WTC11 (cell line): ENCODE measurements at regions not wholly inside any gene's neighbourhood (a gene's known extent, or its start where the extent isn't known, plus 50 kb on each side); places are given as distances from the start of the nearest gene placed in this dataset.

Source experiments
- ATAC-seq: fragments of 200-7000 bp; cut with Tn5 transposase; 2 replicates; pipeline ENCODE4 v1.10.0; 2021; ENCODE audit warnings: mild to moderate bottlenecking, moderate library complexity
- CTCF ChIA-PET: fragments of 300-600 bp; sonication (Branson Sonifier 250); formaldehyde crosslinking; loops from one replicate; lab custom pipeline; 2021; ENCODE audit warnings: antibody characterized with exemption; lab: Charles Lee
- POLR2A ChIA-PET: fragments of 350-600 bp; sonication (Branson Sonifier 250); formaldehyde crosslinking; loops from one replicate; lab custom pipeline; 2021; ENCODE audit warnings: antibody characterized with exemption; lab: Charles Lee
- DNase-seq: peaks from one replicate; pipeline ENCODE4 v3.0.0; 2021; ENCODE audit warnings: low spot score
- H3K27ac Mint-ChIP-seq: 2 replicates; pipeline ENCODE4 v1.8.0; 2021; ENCODE audit warnings: mixed read lengths
- H3K27me3 Mint-ChIP-seq: 2 replicates; pipeline ENCODE4 v1.8.0; 2021; ENCODE audit warnings: low read depth, mild to moderate bottlenecking, moderate library complexity, mixed read lengths
- H3K36me3 Mint-ChIP-seq: 2 replicates; pipeline ENCODE4 v1.8.0; 2021; ENCODE audit warnings: mixed read lengths
- H3K4me1 Mint-ChIP-seq: 2 replicates; pipeline ENCODE4 v1.8.0; 2022; ENCODE audit warnings: mixed read lengths
- H3K4me3 Mint-ChIP-seq: 2 replicates; pipeline ENCODE4 v1.8.0; 2021; ENCODE audit warnings: mild to moderate bottlenecking, moderate library complexity, mixed read lengths
- H3K9me3 Mint-ChIP-seq: 2 replicates; pipeline ENCODE4 v1.8.0; 2021; ENCODE audit warnings: mixed read lengths
- AFF4 ChIP-seq: sonication (generic); formaldehyde crosslinking; IDR thresholded peaks from 2 replicates; pipeline ENCODE4 v1.8.1; 2023; ENCODE audit warnings: mild to moderate bottlenecking, missing genetic modification reagents, borderline replicate concordance
- AR ChIP-seq: fragments of 250-450 bp; sonication (Bioruptor Pico); IDR thresholded peaks from 2 replicates; pipeline ENCODE4 v1.9.0; 2021; ENCODE audit warnings: mild to moderate bottlenecking
- ATF2 ChIP-seq: sonication (generic); formaldehyde crosslinking; IDR thresholded peaks from 2 replicates; pipeline ENCODE4 v1.8.1; 2022; ENCODE audit warnings: low read depth, missing genetic modification reagents, borderline replicate concordance
- CREB1 ChIP-seq: sonication (generic); formaldehyde crosslinking; IDR thresholded peaks from 2 replicates; pipeline ENCODE4 v1.8.0; 2023; ENCODE audit warnings: mild to moderate bottlenecking, missing genetic modification reagents
- CREM ChIP-seq: sonication (generic); formaldehyde crosslinking; IDR thresholded peaks from 2 replicates; pipeline ENCODE4 v1.8.1; 2022; ENCODE audit warnings: mild to moderate bottlenecking, missing genetic modification reagents, moderate library complexity
- CTCF ChIP-seq: fragments of 200-600 bp; IDR thresholded peaks from 2 replicates; pipeline ENCODE4 v1.8.0; 2022; ENCODE audit warnings: antibody characterized with exemption
- E2F4 ChIP-seq: sonication (generic); formaldehyde crosslinking; IDR thresholded peaks from 2 replicates; pipeline ENCODE4 v1.8.1; 2022; ENCODE audit warnings: low read depth, mild to moderate bottlenecking, moderate library complexity, missing genetic modification reagents, borderline replicate concordance
- E2F5 ChIP-seq: sonication (generic); formaldehyde crosslinking; IDR thresholded peaks from 2 replicates; pipeline ENCODE4 v1.8.1; 2022; ENCODE audit warnings: mild to moderate bottlenecking, moderate library complexity, missing genetic modification reagents
- FOXP4 ChIP-seq: sonication (generic); formaldehyde crosslinking; IDR thresholded peaks from 2 replicates; pipeline ENCODE4 v1.8.0; 2022; ENCODE audit warnings: mild to moderate bottlenecking, missing genetic modification reagents
- HMGA2 ChIP-seq: fragments of 250-450 bp; sonication (Bioruptor Pico); IDR thresholded peaks from 2 replicates; pipeline ENCODE4 v1.4.0; 2021; ENCODE audit warnings: mild to moderate bottlenecking, moderate library complexity
- IRF2 ChIP-seq: sonication (generic); formaldehyde crosslinking; IDR thresholded peaks from 2 replicates; pipeline ENCODE4 v1.8.0; 2022; ENCODE audit warnings: low read depth, missing genetic modification reagents, borderline replicate concordance
- JUN ChIP-seq: sonication (generic); formaldehyde crosslinking; IDR thresholded peaks from 2 replicates; pipeline ENCODE4 v1.8.0; 2023; ENCODE audit warnings: mild to moderate bottlenecking, missing genetic modification reagents
- MAX ChIP-seq: sonication (generic); formaldehyde crosslinking; IDR thresholded peaks from 2 replicates; pipeline ENCODE4 v1.8.0; 2022; ENCODE audit warnings: mild to moderate bottlenecking, missing genetic modification reagents
- ZBTB21 ChIP-seq: sonication (generic); formaldehyde crosslinking; IDR thresholded peaks from 2 replicates; pipeline ENCODE4 v1.8.1; 2023; ENCODE audit warnings: mild to moderate bottlenecking, missing genetic modification reagents, borderline replicate concordance
- ZNF138 ChIP-seq: sonication (generic); formaldehyde crosslinking; conservative IDR thresholded peaks from 2 replicates; pipeline ENCODE4 v1.8.1; 2022; ENCODE audit warnings: mild to moderate bottlenecking, moderate library complexity, missing genetic modification reagents
- ZNF219 ChIP-seq: sonication (generic); formaldehyde crosslinking; IDR thresholded peaks from 2 replicates; pipeline ENCODE4 v1.8.0; 2023; ENCODE audit warnings: missing genetic modification reagents, mild to moderate bottlenecking, borderline replicate concordance

GRCh38 chr10:28997734-28998133 is 291.1 kb upstream of the LYZL1 start:
- H3K27ac Mint-ChIP-seq, result no peak overlapping the region
- H3K27me3 Mint-ChIP-seq, result no peaks in the 10 kb centered on the region
- no peak for ATAC-seq
- POLR2A ChIA-PET, result no interaction called here
- TF ChIP-seq CREM (CRISPR knock-in tag) (no peak), JUN (CRISPR knock-in tag) (no peak), E2F5 (CRISPR knock-in tag) (no peak), E2F4 (CRISPR knock-in tag) (no peak), CREB1 (CRISPR knock-in tag) (no peak), AFF4 (CRISPR knock-in tag) (no peak), FOXP4 (CRISPR knock-in tag) (no peak)
- H3K4me1 Mint-ChIP-seq, result 0 out of 2 replicates have a peak, but pooled peaks cover 4% of the 10 kb centered on the region
- H3K4me3 Mint-ChIP-seq, result no peak overlapping the region
- CTCF ChIA-PET, result no interaction called here
- peaks cover 24% of the 10 kb centered on the region for H3K9me3 Mint-ChIP-seq
- no peak for DNase-seq
- H3K36me3 Mint-ChIP-seq, result no peaks in the 10 kb centered on the region; the same call in 1 of the 2 replicates

- Mint-ChIP-seq H3K4me1 (no peaks in the 10 kb centered on the region), H3K4me3 (no peak overlapping the region), H3K27me3 (no peaks in the 10 kb centered on the region), H3K36me3 (peaks cover 5% of the 10 kb centered on the region; the same call in 1 of the 2 replicates), H3K27ac (no peak overlapping the region), H3K9me3 (peaks cover 13% of the 10 kb centered on the region)
- ATAC-seq (no peak), DNase-seq (no peak)
- TF ChIP-seq ZNF138 (CRISPR knock-in tag), result no peak
- no peak for TF ChIP-seq AR (CRISPR knock-in tag)
- no peak for TF ChIP-seq MAX (CRISPR knock-in tag)
- no peak for TF ChIP-seq ZBTB21 (CRISPR knock-in tag)
- TF ChIP-seq ATF2 (CRISPR knock-in tag), result no peak
- no peak for TF ChIP-seq IRF2 (CRISPR knock-in tag)
- TF ChIP-seq HMGA2, result no peak
- no peak for TF ChIP-seq ZNF219 (CRISPR knock-in tag)
- no peak for TF ChIP-seq CTCF
- TF ChIP-seq JUN (CRISPR knock-in tag), result no peak
- CTCF ChIA-PET, result interaction anchor here (1.0 kb wide), 1 partner anchor 338 kb away, joined by 3 read pairs; no protein-coding TSS in a partner anchor
- POLR2A ChIA-PET, result no interaction called here
These were observed 287.1 kb upstream of the LYZL1 start for GRCh38 chr10:29001801-29002200.
